ENCODE measurements at regions not wholly inside any gene's neighbourhood (a gene's known extent, or its start where the extent isn't known, plus 50 kb on each side); places are given as distances from the start of the nearest gene placed in this dataset.

DNA sequence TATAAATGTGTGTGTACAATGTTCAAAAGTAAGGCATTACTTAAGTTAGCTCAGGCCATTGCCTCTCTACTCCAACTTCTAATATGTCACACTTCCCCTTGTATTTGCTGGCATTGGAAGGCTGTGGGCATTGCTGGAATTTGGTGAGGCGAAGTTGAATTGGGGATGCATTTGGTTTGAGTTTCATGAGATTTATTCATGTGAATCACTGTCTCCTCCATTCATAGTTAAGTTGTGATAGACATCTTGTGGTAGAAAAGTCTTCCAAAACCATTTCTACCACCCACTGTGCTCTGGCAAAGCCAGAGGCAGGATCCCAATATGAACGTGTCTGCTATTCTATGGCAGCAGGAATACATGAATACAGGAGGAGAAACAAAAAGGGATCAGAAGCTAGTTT lies 397.8 kb upstream of the USP24 start:
- Mint-ChIP-seq H3K4me3 (no peak overlapping the region), H3K27me3 (ENCODE audit: low read depth) (peaks cover 3% of the 10 kb centered on the region), H3K4me1 (ENCODE audit: low read depth) (no peaks in the 10 kb centered on the region), H3K36me3 (ENCODE audit: insufficient read depth) (no peaks in the 10 kb centered on the region), H3K9me3 (peaks cover 6% of the 10 kb centered on the region)
- no peak for DNase-seq
- no peak for ATAC-seq

DNA sequence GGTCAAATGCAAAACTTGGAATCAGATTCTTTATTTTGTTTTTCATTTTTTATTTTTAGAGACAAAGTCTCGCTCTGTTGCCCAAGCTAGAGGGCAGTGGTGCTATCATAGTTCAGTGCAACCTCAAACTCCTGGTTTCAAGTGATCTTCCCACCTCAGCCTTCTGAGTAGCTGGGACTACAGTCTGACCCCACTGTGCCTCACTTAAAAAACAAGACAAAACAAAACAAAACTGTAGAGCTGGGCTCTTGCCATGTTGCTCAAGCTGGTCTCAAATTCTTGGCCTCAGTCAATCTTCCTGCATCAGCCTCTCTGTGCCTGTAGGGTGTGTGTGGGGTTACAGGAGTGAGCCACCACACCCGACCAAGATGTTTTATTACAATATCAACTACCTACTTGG lies 396.0 kb upstream of the USP24 start:
- no peaks in the 10 kb centered on the region for H3K36me3 Mint-ChIP-seq (ENCODE audit: insufficient read depth)
- H3K4me1 Mint-ChIP-seq (ENCODE audit: low read depth), result no peaks in the 10 kb centered on the region
- no peak for ATAC-seq

DNA sequence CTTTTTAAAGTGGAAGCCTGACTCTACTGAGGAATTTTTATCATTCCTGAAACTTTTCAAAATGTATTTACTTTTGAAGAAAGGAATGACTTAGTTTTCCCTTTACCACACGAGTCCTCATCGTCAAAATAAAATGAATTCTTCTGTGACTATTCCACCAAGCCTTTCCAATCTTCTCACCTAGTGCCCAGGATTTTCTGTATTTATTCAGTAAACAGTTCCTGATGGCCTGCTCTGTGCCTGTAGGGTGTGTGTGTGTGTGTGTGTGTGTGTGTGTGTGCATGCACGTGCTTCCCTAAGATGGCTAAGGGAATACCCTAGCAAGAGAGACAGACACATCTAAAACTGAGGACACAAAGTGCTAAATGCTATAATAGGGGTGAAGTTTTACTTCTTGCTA lies 395.0 kb upstream of the USP24 start:
- Mint-ChIP-seq H3K4me3 (no peak overlapping the region), H3K4me1 (ENCODE audit: low read depth) (no peaks in the 10 kb centered on the region), H3K9me3 (peaks cover 6% of the 10 kb centered on the region), H3K27me3 (ENCODE audit: low read depth) (peaks cover 9% of the 10 kb centered on the region), H3K36me3 (ENCODE audit: insufficient read depth) (no peaks in the 10 kb centered on the region)
- ATAC-seq (no peak), DNase-seq (no peak)

More for the DNA sequence above, 396.0 kb upstream of the USP24 start:
- DNase-seq, result no peak
- Mint-ChIP-seq H3K4me3 (no peak overlapping the region), H3K27me3 (ENCODE audit: low read depth) (peaks cover 7% of the 10 kb centered on the region), H3K9me3 (peaks cover 6% of the 10 kb centered on the region)

- DNase-seq (no peak), ATAC-seq (no peak)
- Mint-ChIP-seq H3K27me3 (ENCODE audit: low read depth) (peaks cover 9% of the 10 kb centered on the region), H3K4me3 (no peak overlapping the region), H3K4me1 (ENCODE audit: low read depth) (no peaks in the 10 kb centered on the region), H3K9me3 (peaks cover 6% of the 10 kb centered on the region), H3K36me3 (ENCODE audit: insufficient read depth) (no peaks in the 10 kb centered on the region)
These were observed 394.5 kb upstream of the USP24 start for GRCh38 chr1:55609630-55610029.

DNA sequence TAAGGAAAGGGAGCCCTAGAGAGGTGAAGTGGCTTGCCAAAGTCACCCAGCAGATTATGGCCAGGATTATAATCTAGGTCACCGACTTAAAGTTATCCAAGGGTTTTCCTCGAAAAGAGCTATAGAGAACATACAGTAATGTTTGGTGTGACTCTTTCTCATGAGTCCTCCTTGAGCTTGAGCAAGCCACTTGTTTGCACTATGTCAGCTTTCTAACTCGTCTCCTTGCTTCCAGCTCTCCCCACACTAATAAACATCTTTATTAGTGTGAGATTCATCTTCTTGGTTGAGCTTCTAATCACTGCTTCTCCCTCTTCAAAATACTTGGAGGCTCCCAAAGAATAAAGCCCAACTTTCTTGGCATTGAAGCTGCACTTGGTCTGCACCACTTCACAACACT lies 390.0 kb upstream of the USP24 start:
- DNase-seq (no peak), ATAC-seq (no peak)
- H3K9me3 Mint-ChIP-seq, result peaks cover 6% of the 10 kb centered on the region
- no peaks in the 10 kb centered on the region for H3K36me3 Mint-ChIP-seq (ENCODE audit: insufficient read depth)
- H3K4me3 Mint-ChIP-seq, result no peak overlapping the region
- peaks cover 15% of the 10 kb centered on the region for H3K27me3 Mint-ChIP-seq (ENCODE audit: low read depth)
- H3K4me1 Mint-ChIP-seq (ENCODE audit: low read depth), result no peaks in the 10 kb centered on the region

DNA sequence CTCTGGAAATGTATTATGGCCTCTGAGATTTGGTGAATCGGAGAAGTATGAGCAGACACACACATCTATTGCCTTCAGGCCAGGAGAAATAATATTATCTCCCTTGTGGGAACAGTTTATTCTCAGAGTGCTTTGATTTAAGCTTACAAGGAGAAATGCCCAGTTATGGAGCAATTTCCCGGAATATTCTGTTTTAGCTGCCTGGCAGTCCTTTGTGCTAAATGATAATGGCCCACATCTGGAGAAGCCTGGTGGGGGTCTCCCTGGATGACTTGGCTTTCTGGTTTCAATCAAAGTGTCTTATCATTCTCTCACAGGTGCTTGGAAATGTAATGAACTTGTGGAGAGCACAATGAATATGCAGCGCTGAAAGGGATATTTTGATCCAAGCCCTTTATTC lies 389.6 kb upstream of the USP24 start:
- H3K36me3 Mint-ChIP-seq (ENCODE audit: insufficient read depth), result no peaks in the 10 kb centered on the region

DNA sequence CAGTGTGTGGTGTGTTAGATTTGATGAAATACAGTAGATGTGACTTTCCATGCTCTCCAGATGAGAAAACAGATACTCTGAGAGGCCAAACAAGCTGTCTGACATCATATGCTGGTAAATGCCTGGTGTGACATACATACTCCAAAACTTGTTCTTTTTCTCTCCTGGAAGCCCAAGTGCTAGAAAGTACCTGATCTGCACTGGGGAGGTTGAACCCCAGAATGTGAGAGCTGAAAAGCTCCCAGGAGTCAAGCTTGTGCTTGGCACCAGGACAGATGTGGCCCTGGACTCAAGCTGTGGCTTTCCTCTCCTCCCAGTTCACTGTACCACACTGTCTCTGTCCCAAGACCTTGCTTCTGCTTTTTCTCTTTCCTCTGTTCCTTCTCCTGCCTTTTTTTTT lies 389.0 kb upstream of the USP24 start:
- H3K27me3 Mint-ChIP-seq (ENCODE audit: low read depth), result peaks cover 15% of the 10 kb centered on the region
- peaks cover 6% of the 10 kb centered on the region for H3K9me3 Mint-ChIP-seq
- no peaks in the 10 kb centered on the region for H3K36me3 Mint-ChIP-seq (ENCODE audit: insufficient read depth)
- no peak overlapping the region for H3K4me3 Mint-ChIP-seq
- DNase-seq (no peak), ATAC-seq (no peak)
- H3K4me1 Mint-ChIP-seq (ENCODE audit: low read depth), result no peaks in the 10 kb centered on the region

More for the DNA sequence above, 389.6 kb upstream of the USP24 start:
- no peak overlapping the region for H3K4me3 Mint-ChIP-seq
- DNase-seq (no peak), ATAC-seq (no peak)
- H3K4me1 Mint-ChIP-seq (ENCODE audit: low read depth), result no peaks in the 10 kb centered on the region
- H3K9me3 Mint-ChIP-seq, result peaks cover 6% of the 10 kb centered on the region
- peaks cover 15% of the 10 kb centered on the region for H3K27me3 Mint-ChIP-seq (ENCODE audit: low read depth)

- Mint-ChIP-seq H3K36me3 (ENCODE audit: insufficient read depth) (no peaks in the 10 kb centered on the region), H3K27me3 (ENCODE audit: low read depth) (peaks cover 6% of the 10 kb centered on the region), H3K9me3 (peaks cover 4% of the 10 kb centered on the region), H3K4me1 (ENCODE audit: low read depth) (no peaks in the 10 kb centered on the region), H3K4me3 (no peak overlapping the region)
- DNase-seq, result no peak
- ATAC-seq, result no peak
These were observed 385.1 kb upstream of the USP24 start for GRCh38 chr1:55600242-55600641.

GRCh38 chr1:55597910-55598309 lies 382.7 kb upstream of the USP24 start:
- Mint-ChIP-seq H3K27me3 (ENCODE audit: low read depth) (peaks cover 3% of the 10 kb centered on the region), H3K4me3 (no peak overlapping the region), H3K36me3 (ENCODE audit: insufficient read depth) (no peaks in the 10 kb centered on the region), H3K9me3 (peaks cover 4% of the 10 kb centered on the region), H3K4me1 (ENCODE audit: low read depth) (no peaks in the 10 kb centered on the region)
- no peak for ATAC-seq
- DNase-seq, result no peak

DNA sequence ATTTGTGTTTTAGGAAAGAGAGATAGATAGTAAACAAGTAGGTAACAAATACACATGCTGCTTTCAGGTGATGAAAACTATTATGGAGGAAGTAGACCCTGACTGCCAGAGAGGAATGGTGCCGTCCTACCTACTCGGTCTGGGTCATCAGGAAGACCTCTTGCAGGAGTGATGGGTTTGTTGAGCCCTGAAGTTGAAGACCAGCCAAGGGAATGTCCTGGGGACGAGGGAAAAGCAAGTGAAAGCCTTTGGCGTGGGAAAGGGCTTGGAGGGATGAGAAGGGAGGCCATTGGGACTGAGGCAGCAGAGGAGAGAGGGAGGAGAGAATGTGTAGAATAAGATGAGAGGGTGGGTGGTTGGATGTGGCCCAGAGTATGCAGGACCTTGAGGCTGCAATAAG lies 379.5 kb upstream of the USP24 start:
- Mint-ChIP-seq H3K27me3 (ENCODE audit: low read depth) (peaks cover 3% of the 10 kb centered on the region), H3K36me3 (ENCODE audit: insufficient read depth) (no peaks in the 10 kb centered on the region), H3K9me3 (peaks cover 4% of the 10 kb centered on the region), H3K4me1 (ENCODE audit: low read depth) (no peaks in the 10 kb centered on the region), H3K4me3 (no peak overlapping the region)
- ATAC-seq, result no peak
- no peak for DNase-seq

- Mint-ChIP-seq H3K27me3 (ENCODE audit: low read depth) (peaks cover 3% of the 10 kb centered on the region), H3K36me3 (ENCODE audit: insufficient read depth) (no peaks in the 10 kb centered on the region), H3K4me3 (no peak overlapping the region), H3K9me3 (peaks cover 4% of the 10 kb centered on the region), H3K4me1 (ENCODE audit: low read depth) (no peaks in the 10 kb centered on the region)
- no peak for DNase-seq
- no peak for ATAC-seq
These were observed 378.1 kb upstream of the USP24 start for GRCh38 chr1:55593298-55593697.

DNA sequence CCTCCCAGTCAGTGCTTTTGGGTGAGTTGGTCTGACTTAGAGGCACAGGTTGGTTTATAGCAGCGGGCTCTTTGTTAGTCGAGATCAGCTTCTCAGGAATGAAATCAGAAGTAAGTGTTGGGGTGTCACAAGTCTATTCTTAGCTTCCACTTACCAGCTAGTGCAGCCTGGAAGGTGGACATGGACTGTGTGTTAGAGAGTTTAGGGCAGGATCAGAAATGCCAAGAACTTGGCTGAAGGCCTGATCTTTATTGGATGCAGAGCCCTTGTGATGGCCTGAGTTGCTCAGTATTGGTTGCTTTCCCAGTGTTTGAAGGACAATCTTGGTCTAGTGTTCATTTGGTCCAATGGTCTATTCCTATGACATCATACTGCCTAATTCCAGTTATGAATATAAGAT lies 377.0 kb upstream of the USP24 start:
- Mint-ChIP-seq H3K9me3 (no peaks in the 10 kb centered on the region), H3K4me3 (no peak overlapping the region), H3K36me3 (ENCODE audit: insufficient read depth) (no peaks in the 10 kb centered on the region), H3K27me3 (ENCODE audit: low read depth) (peaks cover 4% of the 10 kb centered on the region), H3K4me1 (ENCODE audit: low read depth) (no peaks in the 10 kb centered on the region)
- ATAC-seq (no peak), DNase-seq (no peak)

DNA sequence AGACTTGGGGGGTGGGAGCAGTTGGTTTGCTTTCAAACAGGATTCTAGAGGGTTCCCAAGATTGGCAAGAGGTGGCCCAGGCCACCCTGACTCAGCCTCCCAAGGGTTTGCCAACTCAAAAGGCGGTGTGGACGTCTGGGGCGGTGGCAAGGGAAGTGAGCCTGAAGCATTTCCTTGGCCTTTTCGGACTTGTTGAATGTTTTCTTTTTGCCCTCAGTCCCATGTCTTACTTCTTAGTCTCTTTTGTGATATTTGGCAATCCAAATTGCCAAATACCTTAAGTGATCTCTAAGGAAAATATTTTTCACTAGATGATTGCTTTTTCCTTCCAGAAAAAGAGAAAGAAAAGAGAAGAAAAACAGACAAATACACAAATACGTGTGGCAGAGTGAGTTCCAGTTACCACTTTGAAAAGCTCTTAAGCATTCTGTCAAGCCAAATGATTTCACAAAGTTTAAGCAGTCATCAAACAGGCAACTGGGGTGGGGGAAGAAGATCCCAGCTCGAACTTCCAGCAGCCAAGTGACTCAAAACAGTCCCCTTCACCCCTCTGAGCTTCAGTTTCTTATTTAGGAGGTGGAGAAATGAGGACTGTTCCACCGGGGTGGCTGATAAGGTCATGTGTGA lies 374.6 kb upstream of the USP24 start:
- no peak for ATAC-seq
- Mint-ChIP-seq H3K4me3 (no peak overlapping the region), H3K36me3 (ENCODE audit: insufficient read depth) (no peaks in the 10 kb centered on the region), H3K4me1 (ENCODE audit: low read depth) (no peaks in the 10 kb centered on the region), H3K9me3 (no peaks in the 10 kb centered on the region), H3K27me3 (ENCODE audit: low read depth) (peaks cover 8% of the 10 kb centered on the region)
- DNase-seq, result no peak

DNA sequence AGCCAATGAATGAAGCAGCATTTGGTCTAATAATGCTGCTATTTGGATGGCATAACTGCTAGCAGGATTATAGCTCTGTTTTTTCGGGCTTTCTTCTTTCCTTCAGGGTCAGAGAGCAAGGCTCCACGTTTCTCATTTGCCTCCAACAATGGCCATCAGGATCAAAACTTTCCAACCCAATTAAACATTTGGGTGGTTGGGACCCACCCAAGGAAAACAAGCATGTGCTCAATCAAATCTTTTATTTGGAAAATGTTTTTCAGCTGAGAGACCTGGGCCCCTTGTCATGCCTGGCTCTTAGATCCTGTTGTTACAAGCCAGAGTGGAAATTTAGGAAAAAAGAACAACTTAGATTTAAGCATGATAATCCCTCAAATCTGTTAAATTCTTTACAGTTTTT lies 373.1 kb upstream of the USP24 start:
- H3K9me3 Mint-ChIP-seq, result no peaks in the 10 kb centered on the region
- no peaks in the 10 kb centered on the region for H3K36me3 Mint-ChIP-seq (ENCODE audit: insufficient read depth)
- no peaks in the 10 kb centered on the region for H3K4me1 Mint-ChIP-seq (ENCODE audit: low read depth)
- DNase-seq (no peak), ATAC-seq (no peak)
- H3K4me3 Mint-ChIP-seq, result no peak overlapping the region
- peaks cover 8% of the 10 kb centered on the region for H3K27me3 Mint-ChIP-seq (ENCODE audit: low read depth)

GRCh38 chr1:55586771-55587170 lies 371.6 kb upstream of the USP24 start:
- Mint-ChIP-seq H3K36me3 (ENCODE audit: insufficient read depth) (no peaks in the 10 kb centered on the region), H3K9me3 (no peaks in the 10 kb centered on the region), H3K4me1 (ENCODE audit: low read depth) (no peaks in the 10 kb centered on the region), H3K4me3 (no peak overlapping the region), H3K27me3 (ENCODE audit: low read depth) (peaks cover 11% of the 10 kb centered on the region)
- no peak for ATAC-seq
- DNase-seq, result no peak

GRCh38 chr1:55585402-55585792 lies 370.2 kb upstream of the USP24 start:
- ATAC-seq, result no peak
- H3K9me3 Mint-ChIP-seq, result no peaks in the 10 kb centered on the region
- H3K4me3 Mint-ChIP-seq, result no peak overlapping the region

More at GRCh38 chr1:55585402-55585792, 370.2 kb upstream of the USP24 start:
- peaks cover 11% of the 10 kb centered on the region for H3K27me3 Mint-ChIP-seq (ENCODE audit: low read depth)
- DNase-seq, result no peak
- no peaks in the 10 kb centered on the region for H3K4me1 Mint-ChIP-seq (ENCODE audit: low read depth)
- H3K36me3 Mint-ChIP-seq (ENCODE audit: insufficient read depth), result no peaks in the 10 kb centered on the region
